ENCODE measurements at regions not wholly inside any gene's neighbourhood (a gene's known extent, or its start where the extent isn't known, plus 50 kb on each side); places are given as distances from the start of the nearest gene placed in this dataset.
"Not testable (repeated sequence)": the region's sequence is repeated elsewhere in the genome, so short reads cannot be mapped to it uniquely, and the experiment has no call there.

GRCh38 chr7:91683823-91684222, 196.7 kb downstream of the MTERF1 start:
- peak; percentile 68 for DNase-seq (ENCODE audit: low spot score)

DNA sequence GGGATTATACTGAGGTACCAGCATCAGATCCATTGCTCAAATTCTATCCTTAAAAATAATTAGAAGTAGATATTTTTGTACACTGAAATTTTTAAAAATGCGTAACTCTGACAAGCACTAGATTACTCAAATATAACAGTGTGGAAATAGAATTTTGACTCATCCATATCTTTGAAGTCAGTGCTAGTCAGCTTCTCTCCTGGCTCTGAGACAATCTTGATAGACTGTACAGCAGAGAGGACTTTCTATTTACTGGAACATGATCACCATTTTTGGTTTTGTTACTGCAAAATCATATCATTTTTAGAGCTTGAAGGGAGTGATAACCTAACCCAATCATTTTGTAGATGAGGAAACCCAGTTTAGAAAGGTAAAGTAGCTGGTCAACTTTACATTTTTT, 195.0 kb downstream of the MTERF1 start:
- peak; percentile 10 for DNase-seq (ENCODE audit: low spot score)

DNA sequence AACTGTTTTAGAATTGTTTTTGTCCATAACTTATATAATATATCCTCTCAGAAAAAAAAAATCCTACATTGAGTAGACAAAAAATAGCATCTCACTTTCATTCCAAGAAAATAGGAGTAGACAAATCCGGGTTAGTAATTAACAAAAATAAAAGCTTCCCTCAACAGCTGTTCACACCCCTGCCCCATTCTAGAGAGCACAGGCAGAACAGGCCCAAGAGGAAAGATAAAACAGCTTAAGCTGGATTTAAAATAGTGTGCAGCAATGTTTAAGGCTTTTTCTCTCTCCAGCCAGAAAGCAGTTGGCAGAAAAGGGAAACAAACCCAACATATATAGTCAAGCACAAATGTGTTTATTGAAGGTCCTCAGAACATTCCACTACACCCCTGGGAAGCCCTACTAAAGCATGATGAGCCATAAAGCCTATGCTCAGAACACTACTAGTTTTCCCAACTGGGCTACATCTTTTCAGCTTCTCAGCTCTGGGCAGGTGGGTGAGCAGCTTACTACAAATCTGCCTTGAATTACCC, 189.9 kb downstream of the MTERF1 start:
- DNase-seq (ENCODE audit: low spot score): no peak

DNA sequence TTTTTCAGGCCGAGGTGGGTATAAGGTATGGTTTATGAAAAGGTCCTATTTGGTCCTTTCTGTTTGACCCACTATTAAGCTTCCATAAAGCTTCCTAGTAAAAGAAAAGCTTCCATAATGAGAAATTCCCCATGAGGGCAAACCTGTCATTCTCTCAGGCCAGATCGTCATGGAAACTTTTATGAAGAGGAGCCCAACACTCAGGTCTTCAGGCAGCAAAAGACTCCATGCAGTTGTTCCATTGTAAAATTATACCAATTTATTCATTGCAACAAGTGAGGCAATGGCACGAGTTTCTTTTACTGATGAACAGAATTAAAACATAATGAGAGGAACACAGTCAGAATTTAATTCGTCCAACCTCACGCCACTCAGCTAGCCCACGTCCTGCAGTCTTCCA, 188.6 kb downstream of the MTERF1 start:
- DNase-seq (ENCODE audit: low spot score): no peak

DNA sequence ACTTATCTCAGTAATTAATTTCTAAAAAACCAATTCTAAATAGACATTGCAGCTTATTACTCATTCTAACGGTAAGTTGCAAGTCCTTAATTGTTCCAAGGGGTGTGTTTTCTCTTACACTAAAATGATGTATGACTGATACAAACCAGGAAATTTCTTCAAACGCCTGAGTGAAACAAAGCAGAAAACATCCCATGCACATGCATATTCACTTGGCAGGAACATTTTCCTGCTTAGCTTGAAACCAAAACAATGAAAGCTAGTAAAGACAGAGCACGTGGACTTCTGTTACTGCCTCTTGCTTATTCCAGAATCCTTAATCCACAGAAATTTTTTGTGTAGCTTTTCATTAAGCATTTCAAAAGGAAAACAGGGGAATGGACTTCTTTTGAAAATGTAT, 187.7 kb downstream of the MTERF1 start:
- DNase-seq (ENCODE audit: low spot score): no peak

DNA sequence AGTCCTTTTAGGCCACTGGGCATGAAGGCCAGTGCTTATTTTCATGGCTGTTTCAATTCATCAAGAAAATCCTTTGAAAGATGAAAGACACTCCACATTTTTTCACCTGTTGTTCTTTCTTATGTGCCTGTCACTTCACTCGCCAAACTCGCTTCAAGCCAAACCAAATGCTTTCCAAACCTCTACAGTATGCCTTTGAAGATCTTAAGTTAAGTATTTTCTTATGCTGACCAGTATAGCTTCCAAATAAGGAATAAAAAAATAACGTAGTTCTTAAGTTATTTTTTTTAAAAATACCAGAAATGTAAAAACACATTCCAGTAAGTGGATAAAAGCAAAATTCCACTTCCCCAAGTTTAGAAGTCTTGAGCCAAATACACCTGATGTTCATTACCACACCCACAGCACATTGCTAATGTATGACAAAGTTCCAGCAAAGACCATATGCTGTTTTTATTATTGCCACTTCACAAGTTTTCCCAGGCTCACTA, 186.1 kb downstream of the MTERF1 start:
- peak; percentile 8 for DNase-seq (ENCODE audit: low spot score)

- DNase-seq (ENCODE audit: low spot score): no peak
These were observed 169.6 kb downstream of the MTERF1 start for GRCh38 chr7:91710881-91711280.

- DNase-seq (ENCODE audit: low spot score): no peak
These were observed 166.8 kb downstream of the MTERF1 start for GRCh38 chr7:91713669-91714068.

- DNase-seq (ENCODE audit: low spot score): no peak
These were observed 162.6 kb downstream of the MTERF1 start for GRCh38 chr7:91717681-91718470.

GRCh38 chr7:91719008-91719407, 161.5 kb downstream of the MTERF1 start:
- no peak for DNase-seq (ENCODE audit: low spot score)

GRCh38 chr7:91720260-91720937, 160.1 kb downstream of the MTERF1 start:
- no peak for DNase-seq (ENCODE audit: low spot score)

- no peak for DNase-seq (ENCODE audit: low spot score)
These were observed 157.7 kb downstream of the MTERF1 start for GRCh38 chr7:91722831-91723230.

DNA sequence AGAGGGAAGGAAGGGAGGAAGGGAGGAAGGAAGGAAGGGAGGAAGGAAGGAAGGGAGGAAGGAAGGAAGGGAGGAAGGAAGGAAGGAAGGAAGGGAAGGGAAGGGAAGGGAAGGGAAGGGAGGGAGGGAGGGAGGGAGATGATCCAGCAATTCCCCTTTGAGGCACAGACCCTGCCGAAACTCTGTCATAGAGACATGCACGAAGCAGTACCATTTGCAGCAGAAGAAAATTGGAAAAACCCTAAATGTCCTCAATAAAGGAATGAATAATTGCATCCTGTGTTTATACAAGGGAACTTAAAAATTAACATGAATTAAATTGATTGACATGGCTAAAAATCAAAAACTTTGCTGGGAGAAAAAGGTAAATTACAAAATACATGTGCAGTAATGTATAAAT, 151.5 kb downstream of the MTERF1 start:
- not testable (repeated sequence) for DNase-seq (ENCODE audit: low spot score)

- no peak for DNase-seq (ENCODE audit: low spot score)
These were observed 148.5 kb downstream of the MTERF1 start for GRCh38 chr7:91731976-91732375.

GRCh38 chr7:91749418-91749817, 131.1 kb downstream of the MTERF1 start:
- no peak for DNase-seq (ENCODE audit: low spot score)

- no peak for DNase-seq (ENCODE audit: low spot score)
These were observed 130.4 kb downstream of the MTERF1 start for GRCh38 chr7:91750091-91750490.

DNA sequence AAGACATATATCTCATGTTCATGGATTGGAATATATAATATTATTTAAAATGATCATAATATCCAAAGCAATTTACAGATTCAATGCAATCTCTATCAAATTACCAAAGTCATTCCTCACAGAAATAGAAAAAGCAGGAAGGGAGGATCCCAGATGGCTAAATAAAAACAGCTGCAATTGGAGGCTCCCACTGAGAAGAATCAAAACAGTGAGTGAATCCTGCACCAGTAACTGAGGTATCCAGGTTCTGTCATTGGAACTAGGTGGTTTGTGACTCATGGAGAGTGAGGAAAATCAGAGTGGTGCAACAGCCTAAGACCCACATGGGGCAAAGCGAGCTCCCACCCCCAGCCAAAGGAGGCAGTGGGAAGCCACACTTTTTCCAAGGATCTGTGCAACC, 128.4 kb downstream of the MTERF1 start:
- DNase-seq (ENCODE audit: low spot score): no peak

- not testable (repeated sequence) for DNase-seq (ENCODE audit: low spot score)
These were observed 126.2 kb downstream of the MTERF1 start for GRCh38 chr7:91754280-91754679.

DNA sequence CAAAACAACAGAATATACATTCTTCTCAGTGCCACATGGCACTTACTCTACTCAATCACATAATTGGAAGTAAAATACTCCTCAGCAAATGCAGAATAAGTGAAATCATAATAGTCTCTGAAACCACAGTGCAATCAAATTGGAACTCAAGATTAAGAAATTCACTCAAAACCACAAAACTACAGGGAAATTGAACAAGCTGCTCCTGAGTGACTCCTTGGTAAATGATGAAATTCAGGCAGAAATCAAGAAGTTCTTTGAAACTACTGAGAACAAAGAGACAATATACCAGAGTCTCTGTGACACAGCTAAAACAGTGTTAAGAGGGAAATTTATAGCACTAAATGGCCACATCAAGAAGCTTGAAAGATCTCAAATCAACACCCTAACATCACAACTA, 125.4 kb downstream of the MTERF1 start:
- DNase-seq (ENCODE audit: low spot score): not testable (repeated sequence)

GRCh38 chr7:91759205-91759863, 121.2 kb downstream of the MTERF1 start:
- peak; percentile 49 for DNase-seq (ENCODE audit: low spot score)

GRCh38 chr7:91767820-91768219, 112.7 kb downstream of the MTERF1 start:
- DNase-seq (ENCODE audit: low spot score): no peak

GRCh38 chr7:91771394-91771793, 109.1 kb downstream of the MTERF1 start:
- DNase-seq (ENCODE audit: low spot score): no peak
